ENCODE measurements at regions not wholly inside any gene's neighbourhood (a gene's known extent, or its start where the extent isn't known, plus 50 kb on each side); places are given as distances from the start of the nearest gene placed in this dataset.

GRCh38 chr3:89713196-89713595 is 605.8 kb downstream of the EPHA3 start (continued):
- TF ChIP-seq RFX5 (IDR thresholded peaks at IDR 0.05; ENCODE audit: borderline replicate concordance, low read depth, low read length) = no peak
- TF ChIP-seq CTBP2 (IDR thresholded peaks at IDR 0.05; ENCODE audit: borderline replicate concordance, insufficient read depth, insufficient read length, low read length) = no peak
- no peak for TF ChIP-seq KDM5A (IDR thresholded peaks at IDR 0.05; ENCODE audit: low read length)
- no peak for TF ChIP-seq EGR1 (IDR thresholded peaks at IDR 0.05; ENCODE audit: borderline replicate concordance, low read depth, low read length)
- TF ChIP-seq SP2 (IDR thresholded peaks at IDR 0.05; ENCODE audit: low read length) = no peak
- TF ChIP-seq TAF1 (IDR thresholded peaks at IDR 0.05; ENCODE audit: low read depth, low read length) = no peak
- no peak for TF ChIP-seq SP4 (IDR thresholded peaks at IDR 0.05; ENCODE audit: low read length)

Measured in H1 (cell line).